ENCODE measurements at regions not wholly inside any gene's neighbourhood (a gene's known extent, or its start where the extent isn't known, plus 50 kb on each side); places are given as distances from the start of the nearest gene placed in this dataset.

DNA sequence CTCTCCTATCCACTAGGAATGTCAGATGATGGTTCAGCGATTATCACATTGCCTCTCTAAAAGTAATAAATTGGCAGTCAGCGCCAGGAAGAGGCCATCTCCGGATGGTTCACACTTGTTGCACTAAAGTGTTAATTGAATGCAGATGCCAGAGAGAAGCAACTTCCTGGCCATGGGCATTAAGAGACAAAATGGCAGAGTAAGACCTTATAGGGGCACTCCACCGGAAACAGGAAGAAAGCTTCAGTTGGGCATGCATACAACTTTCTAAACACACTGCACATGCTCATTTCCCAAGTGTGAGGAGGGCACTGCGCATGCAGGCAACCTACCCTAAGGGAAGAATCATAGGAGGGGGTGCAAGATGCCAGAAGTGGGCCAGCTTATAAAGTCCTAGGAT is 71.7 kb upstream of the AUTS2 start:
- TF ChIP-seq, protein P1, sequence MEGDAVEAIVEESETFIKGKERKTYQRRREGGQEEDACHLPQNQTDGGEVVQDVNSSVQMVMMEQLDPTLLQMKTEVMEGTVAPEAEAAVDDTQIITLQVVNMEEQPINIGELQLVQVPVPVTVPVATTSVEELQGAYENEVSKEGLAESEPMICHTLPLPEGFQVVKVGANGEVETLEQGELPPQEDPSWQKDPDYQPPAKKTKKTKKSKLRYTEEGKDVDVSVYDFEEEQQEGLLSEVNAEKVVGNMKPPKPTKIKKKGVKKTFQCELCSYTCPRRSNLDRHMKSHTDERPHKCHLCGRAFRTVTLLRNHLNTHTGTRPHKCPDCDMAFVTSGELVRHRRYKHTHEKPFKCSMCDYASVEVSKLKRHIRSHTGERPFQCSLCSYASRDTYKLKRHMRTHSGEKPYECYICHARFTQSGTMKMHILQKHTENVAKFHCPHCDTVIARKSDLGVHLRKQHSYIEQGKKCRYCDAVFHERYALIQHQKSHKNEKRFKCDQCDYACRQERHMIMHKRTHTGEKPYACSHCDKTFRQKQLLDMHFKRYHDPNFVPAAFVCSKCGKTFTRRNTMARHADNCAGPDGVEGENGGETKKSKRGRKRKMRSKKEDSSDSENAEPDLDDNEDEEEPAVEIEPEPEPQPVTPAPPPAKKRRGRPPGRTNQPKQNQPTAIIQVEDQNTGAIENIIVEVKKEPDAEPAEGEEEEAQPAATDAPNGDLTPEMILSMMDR (IDR thresholded peaks at IDR 0.05) = no peak
- no peak for TF ChIP-seq POLR2A (IDR thresholded peaks at IDR 0.05)
- no peak for TF ChIP-seq POLR2AphosphoS5 (IDR thresholded peaks at IDR 0.05)
